PC-3 (cell line): ENCODE measurements at regions not wholly inside any gene's neighbourhood (a gene's known extent, or its start where the extent isn't known, plus 50 kb on each side); places are given as distances from the start of the nearest gene placed in this dataset.

Experiments used
- ATAC-seq: fragments of 200-7000 bp; cut with Tn5 transposase; 2 replicates; pipeline ENCODE4 v1.9.1; 2020; ENCODE audit warnings: mild to moderate bottlenecking, moderate library complexity
- BruUV-seq: library from RNA; stranded (reverse); fragments of 400-500 nt; replicated peaks from 2 replicates; lab custom pipeline; 2021; lab: Mats Ljungman, UMichigan
- CTCF ChIA-PET: fragments of 300-600 bp; sonication (Branson Sonifier 250); formaldehyde crosslinking; loops from one replicate; lab custom pipeline; 2022; ENCODE audit warnings: antibody characterized with exemption; lab: Charles Lee
- POLR2A ChIA-PET: fragments of 300-600 bp; sonication (Branson Sonifier 250); formaldehyde crosslinking; loops from one replicate; lab custom pipeline; 2022; ENCODE audit warnings: antibody characterized with exemption; ENCODE audit not compliant: unreplicated experiment; lab: Charles Lee
- DNase-seq: peaks from one replicate; pipeline ENCODE4 v3.0.0-alpha.2; 2015
- H2AFZ ChIP-seq: fragments of 300-600 bp; sonication (generic); 2 replicates; pipeline ENCODE4 v1.6.0; 2016; ENCODE audit warnings: antibody characterized with exemption, low read length
- H3F3A ChIP-seq: fragments of 300-600 bp; sonication (generic); one replicate; pipeline ENCODE4 v1.6.0; 2017; ENCODE audit warnings: antibody characterized with exemption, low read length, control low read depth, mild to moderate bottlenecking; ENCODE audit not compliant: unreplicated experiment
- H3K27ac ChIP-seq: fragments of 300-600 bp; sonication (generic); 2 replicates; pipeline ENCODE4 v1.5.1; 2016; ENCODE audit warnings: mild to moderate bottlenecking, low read length
- H3K27me3 ChIP-seq: fragments of 300-600 bp; sonication (generic); 2 replicates; pipeline ENCODE4 v1.6.1; 2016; ENCODE audit warnings: low read length, mixed read lengths
- H3K36me3 ChIP-seq: fragments of 300-600 bp; sonication (generic); 2 replicates; pipeline ENCODE4 v1.6.1; 2016; ENCODE audit warnings: low read depth, mixed run types, low read length, mixed read lengths
- H3K4me1 ChIP-seq: fragments of 300-600 bp; sonication (generic); 2 replicates; pipeline ENCODE4 v1.5.1; 2016; ENCODE audit warnings: low read length; ENCODE audit not compliant: insufficient read depth
- H3K4me2 ChIP-seq: fragments of 300-600 bp; sonication (generic); 2 replicates; pipeline ENCODE4 v1.6.0; 2016; ENCODE audit warnings: low read length
- H3K4me3 ChIP-seq: fragments of 300-600 bp; sonication (generic); 2 replicates; pipeline ENCODE4 v1.5.1; 2016; ENCODE audit warnings: mild to moderate bottlenecking, low read length, mixed read lengths
- H3K79me2 ChIP-seq: fragments of 300-600 bp; sonication (generic); 2 replicates; pipeline ENCODE4 v1.6.1; 2017; ENCODE audit warnings: low read length, mixed read lengths
- H3K9ac ChIP-seq: fragments of 300-600 bp; sonication (generic); 2 replicates; pipeline ENCODE4 v1.6.0; 2016; ENCODE audit warnings: mild to moderate bottlenecking, low read length
- H3K9me2 ChIP-seq: fragments of 300-600 bp; sonication (generic); replicated peaks from 2 replicates; pipeline ENCODE4 v1.6.1; 2016; ENCODE audit warnings: mixed run types, low read length, mixed read lengths
- H3K9me3 ChIP-seq: fragments of 300-600 bp; sonication (generic); 2 replicates; pipeline ENCODE4 v1.6.1; 2016; ENCODE audit warnings: low read length, mixed read lengths
- H4K20me1 ChIP-seq: fragments of 300-600 bp; sonication (generic); 2 replicates; pipeline ENCODE4 v1.6.1; 2016; ENCODE audit warnings: low read length, mixed read lengths
- EZH2 ChIP-seq: fragments of 300-600 bp; sonication (generic); IDR thresholded peaks from one replicate; pipeline ENCODE4 v1.6.1; 2017; ENCODE audit warnings: antibody characterized with exemption, mild to moderate bottlenecking, low read length; ENCODE audit not compliant: unreplicated experiment
- EZH2phosphoT487 ChIP-seq: fragments of 300-600 bp; sonication (generic); IDR thresholded peaks from 2 replicates; pipeline ENCODE4 v1.6.1; 2018; ENCODE audit warnings: mild to moderate bottlenecking, antibody characterized with exemption, low read length, borderline replicate concordance
- intact Hi-C: fragments of 100-400 bp; cut with micrococcal nuclease; formaldehyde crosslinking; loops from 2 replicates; pipeline ENCODE4 v1.9.0; 2023
- TF ChIP-seq, protein P1 (sequence below): fragments of 300-600 bp; sonication (generic); conservative IDR thresholded peaks from 2 replicates; pipeline ENCODE4 v1.5.1; 2017; ENCODE audit warnings: antibody characterized with exemption, low read depth, mild to moderate bottlenecking, low read length

- ATAC-seq (no peak), DNase-seq (no peak)
- Histone ChIP-seq H3K4me1 (peaks cover 9% of the 10 kb centered on the region), H3K4me2 (no peak overlapping the region), H3K79me2 (no peaks in the 10 kb centered on the region), H3K9ac (no peak overlapping the region), H3F3A (no peaks in the 10 kb centered on the region), H3K27ac (no peak overlapping the region), H3K4me3 (no peak overlapping the region), H3K36me3 (no peaks in the 10 kb centered on the region), H3K9me2 (no peaks in the 10 kb centered on the region), H2AFZ (no peak overlapping the region), H4K20me1 (no peaks in the 10 kb centered on the region), H3K27me3 (no peaks in the 10 kb centered on the region), H3K9me3 (no peaks in the 10 kb centered on the region)
- CTCF ChIA-PET = no interaction called here
- BruUV-seq = no TSS peak
- POLR2A ChIA-PET = no interaction called here
- intact Hi-C loops = no loop called here
- TF ChIP-seq, protein P1, sequence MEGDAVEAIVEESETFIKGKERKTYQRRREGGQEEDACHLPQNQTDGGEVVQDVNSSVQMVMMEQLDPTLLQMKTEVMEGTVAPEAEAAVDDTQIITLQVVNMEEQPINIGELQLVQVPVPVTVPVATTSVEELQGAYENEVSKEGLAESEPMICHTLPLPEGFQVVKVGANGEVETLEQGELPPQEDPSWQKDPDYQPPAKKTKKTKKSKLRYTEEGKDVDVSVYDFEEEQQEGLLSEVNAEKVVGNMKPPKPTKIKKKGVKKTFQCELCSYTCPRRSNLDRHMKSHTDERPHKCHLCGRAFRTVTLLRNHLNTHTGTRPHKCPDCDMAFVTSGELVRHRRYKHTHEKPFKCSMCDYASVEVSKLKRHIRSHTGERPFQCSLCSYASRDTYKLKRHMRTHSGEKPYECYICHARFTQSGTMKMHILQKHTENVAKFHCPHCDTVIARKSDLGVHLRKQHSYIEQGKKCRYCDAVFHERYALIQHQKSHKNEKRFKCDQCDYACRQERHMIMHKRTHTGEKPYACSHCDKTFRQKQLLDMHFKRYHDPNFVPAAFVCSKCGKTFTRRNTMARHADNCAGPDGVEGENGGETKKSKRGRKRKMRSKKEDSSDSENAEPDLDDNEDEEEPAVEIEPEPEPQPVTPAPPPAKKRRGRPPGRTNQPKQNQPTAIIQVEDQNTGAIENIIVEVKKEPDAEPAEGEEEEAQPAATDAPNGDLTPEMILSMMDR = no peak
- TF ChIP-seq EZH2phosphoT487 = no peak
- TF ChIP-seq EZH2 = no peak
Observed at GRCh38 chr2:207229161-207229560, 63.4 kb upstream of the KLF7 start.

DNA sequence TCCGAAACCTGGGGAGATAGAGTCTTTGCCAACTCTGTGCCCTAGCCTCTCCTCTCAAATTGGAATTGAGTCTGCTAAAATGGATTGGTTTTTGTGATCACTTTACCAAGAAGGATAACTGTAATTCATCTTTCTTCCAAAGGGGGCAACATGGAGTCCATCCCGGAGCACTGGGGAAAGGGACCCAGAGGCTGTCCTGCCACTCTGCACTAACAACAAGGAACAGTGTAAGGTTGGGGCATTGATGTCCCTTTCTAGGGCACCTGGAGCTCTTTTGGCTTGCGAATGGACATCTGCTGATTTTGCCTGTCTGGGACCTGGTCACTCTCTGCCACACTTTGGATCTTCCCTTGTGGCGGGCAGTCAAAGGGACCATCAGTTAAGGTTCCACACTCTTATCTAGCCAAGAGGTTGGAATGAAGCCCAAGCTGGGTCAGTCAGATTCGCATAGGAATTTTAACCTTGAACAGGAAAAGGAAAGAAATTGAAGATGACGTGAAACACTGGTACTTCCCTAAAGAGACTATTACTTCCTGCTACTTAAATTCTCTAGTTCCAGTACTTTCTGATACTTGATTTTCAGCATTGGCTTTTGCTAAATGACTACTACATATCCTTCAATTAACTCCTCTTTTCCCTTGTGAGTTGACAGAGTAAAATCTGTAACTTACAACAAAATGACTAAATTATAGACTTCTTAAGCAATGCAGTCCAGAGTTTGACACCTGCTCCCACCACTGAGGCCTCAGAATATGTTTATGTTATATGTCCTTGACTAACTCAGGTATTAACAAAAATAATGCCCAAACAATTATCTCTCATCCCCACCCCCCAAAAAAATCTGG is 64.7 kb upstream of the KLF7 start:
- H3F3A ChIP-seq = no peaks in the 10 kb centered on the region
- no peak overlapping the region for H3K4me3 ChIP-seq
- ATAC-seq (peak; percentile 46; the same call in 1 of the 2 replicates), DNase-seq (peak; percentile 60)
- no peak overlapping the region for H2AFZ ChIP-seq
- intact Hi-C loops = no loop called here
- H3K9me3 ChIP-seq = no peaks in the 10 kb centered on the region
- CTCF ChIA-PET = no interaction called here
- no peak overlapping the region for H3K9ac ChIP-seq
- no peaks in the 10 kb centered on the region for H3K27me3 ChIP-seq
- H3K27ac ChIP-seq = no peak overlapping the region
- POLR2A ChIA-PET = no interaction called here
- TF ChIP-seq EZH2phosphoT487 = no peak
- TF ChIP-seq, protein P1 = peak; percentile 67
- no peaks in the 10 kb centered on the region for H3K79me2 ChIP-seq
- no TSS peak for BruUV-seq
- no peaks in the 10 kb centered on the region for H3K36me3 ChIP-seq
- peaks cover 9% of the 10 kb centered on the region for H3K4me1 ChIP-seq
- no peak overlapping the region for H3K4me2 ChIP-seq
- H4K20me1 ChIP-seq = no peaks in the 10 kb centered on the region
- no peaks in the 10 kb centered on the region for H3K9me2 ChIP-seq
